Body of pancreas (tissue), 4 donors: ENCODE measurements at regions not wholly inside any gene's neighbourhood (a gene's known extent, or its start where the extent isn't known, plus 50 kb on each side); places are given as distances from the start of the nearest gene placed in this dataset.
"Not testable (repeated sequence)": the region's sequence is repeated elsewhere in the genome, so short reads cannot be mapped to it uniquely, and the experiment has no call there.

Experiments
- ATAC-seq: fragments of 150-250 bp; one replicate; pipeline ENCODE4 v1.9.1; 2016
- DNase-seq, 4 donors: peaks; one replicate each; pipeline ENCODE4 v3.0.0-alpha.2; 2019
- H3K27ac ChIP-seq, 4 donors: fragments of 200-600 bp; sonication (generic); 1 replicate in 3 of 4; 2 replicates in 1 of 4; pipeline versions ENCODE4 v1.5.1 to v1.6.1; 2016 to 2019; ENCODE audit warnings: mild to moderate bottlenecking in 1 of 4, mixed read lengths in 1 of 4, moderate library complexity in 1 of 4
- H3K27me3 ChIP-seq, 2 donors: fragments of 200-600 bp; sonication (generic); one replicate each; pipeline ENCODE4 v1.6.0; 2016; ENCODE audit warnings: mild to moderate bottlenecking in 1 of 2
- H3K36me3 ChIP-seq, 2 donors: fragments of 200-600 bp; sonication (generic); replicated peaks in 1 of 2; 2 replicates each; pipeline ENCODE4 v1.5.1; 2016; ENCODE audit warnings: low read depth in 2 of 2; ENCODE audit not compliant: insufficient read depth in 1 of 2
- H3K4me1 ChIP-seq: fragments of 200-600 bp; sonication (generic); one replicate; pipeline ENCODE4 v1.6.0; 2016
- H3K4me3 ChIP-seq, 2 donors: fragments of 200-600 bp; sonication (generic); 1 replicate in 1 of 2; 2 replicates in 1 of 2; pipeline ENCODE4 v1.5.1; 2016 to 2019
- H3K9me3 ChIP-seq, 3 donors: fragments of 200-600 bp; sonication (generic); 1 replicate in 2 of 3; 2 replicates in 1 of 3; pipeline ENCODE4 v1.5.1; 2016
- POLR2A ChIP-seq, 3 donors: fragments of 450-650 bp; IDR thresholded peaks; one replicate each; pipeline ENCODE4 v1.6.1; 2016; ENCODE audit warnings: antibody characterized with exemption in 3 of 3, mild to moderate bottlenecking in 2 of 3
- WGBS, 2 donors: methylation state at CpG; one replicate each; pipeline ENCODE4 v1.1.5; 2017; 5-methylcytosine and 5-hydroxymethylcytosine counted together
- intact Hi-C: fragments of 100-400 bp; cut with DNase I; formaldehyde crosslinking; loops from one replicate; pipeline ENCODE4 v1.15.1; 2023
- TF ChIP-seq, protein P1 (sequence below), 7 experiments: fragments of 450-650 bp in 4 of 7; fragments of 200-600 bp in 3 of 7; sonication (generic) in 3 of 7; IDR thresholded peaks; one replicate each; pipeline ENCODE4 v1.5.1; 2016 to 2019; ENCODE audit warnings: antibody characterized with exemption in 7 of 7

DNA sequence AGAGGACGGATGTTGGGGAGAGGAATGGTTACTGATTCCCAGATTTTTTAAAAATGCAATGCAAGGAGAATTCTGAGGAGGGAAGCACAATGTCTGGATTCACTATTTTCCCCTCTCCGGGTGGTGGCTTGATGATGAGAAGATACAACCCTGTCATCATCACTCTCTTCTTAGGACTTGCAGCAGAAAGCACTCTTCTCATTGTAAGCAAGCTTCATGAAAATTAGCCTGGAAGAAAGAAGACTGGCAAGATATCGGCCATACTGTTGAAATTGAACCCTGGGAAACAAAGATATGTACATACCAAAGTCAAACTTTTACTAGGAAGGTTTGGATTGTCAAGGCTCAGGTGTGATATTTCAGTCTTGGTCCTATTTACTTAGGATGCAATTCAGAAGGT lies 195.7 kb downstream of the EDN1 start:
- Histone ChIP-seq H3K4me1 (peaks cover 13% of the 10 kb centered on the region), H3K27ac (no peak overlapping the region), H3K27me3 (no peaks in the 10 kb centered on the region), H3K36me3 (no peaks in the 10 kb centered on the region), H3K4me3 (no peak overlapping the region), H3K9me3 (no peaks in the 10 kb centered on the region)
- TF ChIP-seq, protein P1, sequence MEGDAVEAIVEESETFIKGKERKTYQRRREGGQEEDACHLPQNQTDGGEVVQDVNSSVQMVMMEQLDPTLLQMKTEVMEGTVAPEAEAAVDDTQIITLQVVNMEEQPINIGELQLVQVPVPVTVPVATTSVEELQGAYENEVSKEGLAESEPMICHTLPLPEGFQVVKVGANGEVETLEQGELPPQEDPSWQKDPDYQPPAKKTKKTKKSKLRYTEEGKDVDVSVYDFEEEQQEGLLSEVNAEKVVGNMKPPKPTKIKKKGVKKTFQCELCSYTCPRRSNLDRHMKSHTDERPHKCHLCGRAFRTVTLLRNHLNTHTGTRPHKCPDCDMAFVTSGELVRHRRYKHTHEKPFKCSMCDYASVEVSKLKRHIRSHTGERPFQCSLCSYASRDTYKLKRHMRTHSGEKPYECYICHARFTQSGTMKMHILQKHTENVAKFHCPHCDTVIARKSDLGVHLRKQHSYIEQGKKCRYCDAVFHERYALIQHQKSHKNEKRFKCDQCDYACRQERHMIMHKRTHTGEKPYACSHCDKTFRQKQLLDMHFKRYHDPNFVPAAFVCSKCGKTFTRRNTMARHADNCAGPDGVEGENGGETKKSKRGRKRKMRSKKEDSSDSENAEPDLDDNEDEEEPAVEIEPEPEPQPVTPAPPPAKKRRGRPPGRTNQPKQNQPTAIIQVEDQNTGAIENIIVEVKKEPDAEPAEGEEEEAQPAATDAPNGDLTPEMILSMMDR (IDR thresholded peaks at IDR 0.05): no peak
- TF ChIP-seq POLR2A (IDR thresholded peaks at IDR 0.05): no peak
- DNase-seq (no peak), ATAC-seq (no peak)
- intact Hi-C loops: no loop called here
- WGBS, 2 donors: 69 to 70% methylated on average over 3 of the region's 3 CpGs

DNA sequence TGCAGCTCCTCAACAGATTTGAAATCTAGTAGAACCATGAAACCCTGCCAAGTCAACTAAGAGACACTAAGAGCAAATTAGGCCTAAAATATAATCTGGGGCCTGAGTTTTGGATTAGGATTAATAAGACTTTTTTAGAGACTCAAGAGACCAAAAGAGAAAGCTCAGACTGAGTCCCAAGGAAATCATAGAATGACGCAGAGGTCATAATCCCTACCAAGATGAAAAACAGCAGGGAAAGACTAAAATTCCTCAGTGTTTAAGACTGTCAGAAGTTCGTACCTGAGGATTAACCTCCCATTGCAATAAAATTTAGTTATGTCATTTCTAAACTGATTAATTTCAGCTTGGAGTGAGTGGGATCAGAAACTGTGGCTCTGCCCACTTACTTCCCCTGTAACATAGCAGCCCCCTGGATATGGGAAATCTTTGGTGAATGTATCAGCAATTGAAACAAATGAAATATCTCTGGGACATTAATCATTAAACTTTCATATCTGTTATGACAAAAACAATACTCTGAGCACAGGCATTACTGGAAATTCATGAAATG lies 200.3 kb downstream of the EDN1 start:
- DNase-seq: no peak
- 77 to 84% methylated on average over 2 of the region's 2 CpGs for WGBS, 2 donors
- Histone ChIP-seq H3K27me3 (no peaks in the 10 kb centered on the region), H3K4me3 (no peak overlapping the region), H3K36me3 (no peaks in the 10 kb centered on the region), H3K4me1 (peaks cover 14% of the 10 kb centered on the region), H3K27ac (peak overlapping the region in 2 of 4 donors; percentile 9 to 34), H3K9me3 (no peaks in the 10 kb centered on the region)
- no peak for ATAC-seq
- intact Hi-C loops: no loop called here
- TF ChIP-seq POLR2A (IDR thresholded peaks at IDR 0.05): no peak
- TF ChIP-seq, protein P1 (IDR thresholded peaks at IDR 0.05): no peak

DNA sequence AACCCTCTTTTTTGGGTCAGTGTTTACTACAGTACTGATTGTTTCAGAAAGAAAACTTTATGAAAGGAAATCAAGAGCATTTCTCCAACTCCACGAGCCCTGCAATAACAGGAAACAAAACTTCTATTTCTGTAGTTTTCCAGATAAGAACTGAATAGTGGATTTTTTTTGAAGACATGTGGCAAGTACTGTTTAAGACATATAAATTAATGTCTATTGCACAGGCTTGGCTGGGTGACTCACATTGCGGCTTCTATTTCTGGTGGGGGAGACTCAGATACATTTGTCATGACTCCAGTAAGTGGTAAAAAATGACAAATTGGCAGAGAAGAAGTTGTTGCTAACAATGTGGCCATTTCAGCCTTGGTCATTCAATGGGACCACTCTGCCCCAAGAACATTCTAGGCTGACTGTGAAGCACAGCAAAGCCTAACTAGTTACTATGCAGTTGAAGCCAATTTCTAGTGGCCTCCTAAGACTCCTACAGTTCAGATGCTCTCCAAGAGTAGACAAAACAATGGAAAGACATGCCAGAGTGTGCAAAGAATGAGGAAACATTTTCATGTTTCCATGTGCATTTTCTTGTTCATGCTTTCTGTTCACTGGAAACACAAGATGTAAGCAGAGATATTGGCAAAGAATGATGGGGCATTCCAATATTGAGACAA lies 200.9 kb downstream of the EDN1 start:
- 36 to 37% methylated on average over 2 of the region's 2 CpGs for WGBS, 2 donors
- no peak for TF ChIP-seq POLR2A (IDR thresholded peaks at IDR 0.05)
- TF ChIP-seq, protein P1 (IDR thresholded peaks at IDR 0.05): no peak
- Histone ChIP-seq H3K27ac (peak overlapping the region in 2 of 4 donors; percentile 9 to 34), H3K4me1 (peaks cover 14% of the 10 kb centered on the region), H3K27me3 (no peaks in the 10 kb centered on the region), H3K4me3 (no peak overlapping the region), H3K9me3 (no peaks in the 10 kb centered on the region), H3K36me3 (no peaks in the 10 kb centered on the region)
- intact Hi-C loops: no loop called here
- ATAC-seq (no peak), DNase-seq (peak in 1 of 4 donors; percentile 25)

DNA sequence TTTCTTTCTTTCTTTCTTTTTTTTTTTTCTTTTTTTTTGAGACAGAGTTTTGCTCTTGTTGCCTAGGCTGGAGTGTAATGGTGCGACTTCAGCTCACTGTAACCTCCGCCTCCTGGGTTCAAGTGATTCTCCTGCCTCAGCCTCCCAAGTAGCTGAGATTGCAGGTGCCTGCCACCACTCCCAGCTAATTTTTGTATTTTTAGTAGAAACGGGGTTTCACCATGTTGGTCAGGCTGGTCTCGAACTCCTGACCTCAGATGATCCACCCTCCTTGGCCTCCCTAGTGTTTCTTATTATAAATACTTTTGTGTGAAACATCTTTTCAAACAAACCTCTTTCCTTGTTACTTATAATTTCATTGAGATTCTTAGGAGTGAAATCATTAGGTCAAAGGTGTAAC lies 202.8 kb downstream of the EDN1 start:
- ATAC-seq, DNase-seq: not testable (repeated sequence)

DNA sequence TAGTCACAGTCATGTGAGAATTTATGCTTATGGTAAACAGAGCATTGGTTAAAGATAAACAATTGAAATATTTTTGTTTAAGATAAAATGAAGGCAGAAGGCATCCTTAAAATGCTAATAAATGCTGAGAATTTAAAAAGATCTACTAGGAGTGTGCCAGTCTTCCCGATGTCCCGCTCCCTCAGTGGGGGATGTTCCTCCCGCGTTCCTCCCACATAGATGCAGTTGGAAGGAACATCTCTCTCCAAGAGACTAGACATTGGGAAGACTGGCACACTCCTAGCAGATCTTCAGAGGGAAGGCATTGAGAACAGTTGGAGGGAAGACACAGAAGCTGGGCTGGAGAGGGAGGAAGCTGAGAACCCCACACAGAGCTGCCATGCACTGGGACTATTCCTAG lies 203.3 kb downstream of the EDN1 start:
- DNase-seq (no peak), ATAC-seq (no peak)
- WGBS, 2 donors: 95% methylated on average over 4 of the region's 4 CpGs
- H3K4me3 ChIP-seq: no peak overlapping the region
- H3K36me3 ChIP-seq: no peaks in the 10 kb centered on the region
- no peaks in the 10 kb centered on the region for H3K9me3 ChIP-seq
- peaks cover 14% of the 10 kb centered on the region for H3K4me1 ChIP-seq
- no peaks in the 10 kb centered on the region for H3K27me3 ChIP-seq
- intact Hi-C loops: no loop called here
- TF ChIP-seq POLR2A (IDR thresholded peaks at IDR 0.05): no peak
- TF ChIP-seq, protein P1 (IDR thresholded peaks at IDR 0.05): no peak
- H3K27ac ChIP-seq: no peak overlapping the region

More for the DNA sequence above, 202.8 kb downstream of the EDN1 start:
- H3K4me1 ChIP-seq: peaks cover 14% of the 10 kb centered on the region
- H3K9me3 ChIP-seq, H3K27me3 ChIP-seq, H3K27ac ChIP-seq, H3K4me3 ChIP-seq, intact Hi-C loops, H3K36me3 ChIP-seq: not testable (repeated sequence)
- 82 to 95% methylated on average over 4 of the region's 4 CpGs for WGBS, 2 donors
